Aorta (tissue), 5 donors: ENCODE measurements at regions not wholly inside any gene's neighbourhood (a gene's known extent, or its start where the extent isn't known, plus 50 kb on each side); places are given as distances from the start of the nearest gene placed in this dataset.
A peak's percentile ranks its signal among the peaks of the same experiment; 100 is the strongest.

Experiments used
- ATAC-seq: fragments of 200-7000 bp; cut with Tn5 transposase; one replicate; pipeline ENCODE4 v1.9.1; 2022; ENCODE audit warnings: moderate library complexity; ENCODE audit not compliant: low FRiP score
- DNase-seq, 2 donors: peaks; one replicate each; pipeline ENCODE4 v3.0.0-alpha.2; 2020
- H3K27ac ChIP-seq, 2 donors: one replicate each; pipeline ENCODE4 v1.5.1; 2013; ENCODE audit warnings: low read length in 2 of 2, mild to moderate bottlenecking in 2 of 2, moderate library complexity in 2 of 2, control low read depth in 1 of 2, inconsistent platforms in 1 of 2, low read depth in 1 of 2
- H3K27me3 ChIP-seq, 2 donors: one replicate each; pipeline ENCODE4 v1.6.1; 2013; ENCODE audit warnings: control low read depth in 1 of 2, low read length in 1 of 2, mild to moderate bottlenecking in 1 of 2, moderate library complexity in 1 of 2; ENCODE audit not compliant: insufficient read depth in 2 of 2, control insufficient read depth in 1 of 2
- H3K36me3 ChIP-seq, 2 donors: one replicate each; pipeline ENCODE4 v1.6.1; 2013; ENCODE audit warnings: control low read depth in 1 of 2, low read length in 1 of 2, mild to moderate bottlenecking in 1 of 2; ENCODE audit not compliant: insufficient read depth in 2 of 2, control insufficient read depth in 1 of 2
- H3K4me1 ChIP-seq, 2 donors: one replicate each; pipeline ENCODE4 v1.6.1; 2013; ENCODE audit warnings: low read length in 2 of 2, control low read depth in 1 of 2, mild to moderate bottlenecking in 1 of 2, moderate library complexity in 1 of 2; ENCODE audit not compliant: insufficient read depth in 2 of 2, control insufficient read depth in 1 of 2
- H3K4me3 ChIP-seq, 2 donors: one replicate each; pipeline ENCODE4 v1.5.1; 2013; ENCODE audit warnings: low read length in 2 of 2, control low read depth in 1 of 2, mild to moderate bottlenecking in 1 of 2
- H3K9me3 ChIP-seq: one replicate; pipeline ENCODE4 v1.6.1; 2013; ENCODE audit warnings: mild to moderate bottlenecking, low read length; ENCODE audit not compliant: control insufficient read depth
- WGBS, 2 donors: extraction: QIAGEN DNeasy Blood & Tissue Kit; methylation state at CpG; one replicate each; pipeline ENCODE4 v1.1.7; 2013; 5-methylcytosine and 5-hydroxymethylcytosine counted together
- intact Hi-C, 2 donors: fragments of 100-400 bp; cut with DNase I; formaldehyde crosslinking; loops; one replicate each; pipeline versions ENCODE4 v1.14.2 to v1.15.0; 2022
- donor health status: healthy with polysubstance abuse.
- donor health status: Bipolar disorder and iron deficiency.
- donor health status: DM: no; HTN: no; CAD: no.
- donor health status: DM: no; HTN: no; CAD: no.
- donor health status: DM: yes; HTN: yes; CAD: no.

- DNase-seq, result no peak
- ATAC-seq, result no peak
- WGBS, 2 donors, result 40 to 55% methylated on average over 2 of the region's 2 CpGs
- H3K27ac ChIP-seq, result no peak overlapping the region
- H3K4me3 ChIP-seq, result no peak overlapping the region
- H3K36me3 ChIP-seq, result no peaks in the 10 kb centered on the region
- intact Hi-C loops, result no loop called here
- peaks cover 1 to 6% of the 10 kb centered on the region in 2 donors for H3K4me1 ChIP-seq
- H3K9me3 ChIP-seq, result no peaks in the 10 kb centered on the region
- no peaks in the 10 kb centered on the region for H3K27me3 ChIP-seq
These were observed 391.2 kb downstream of the AEBP2 start for GRCh38 chr12:19830446-19830845.

DNA sequence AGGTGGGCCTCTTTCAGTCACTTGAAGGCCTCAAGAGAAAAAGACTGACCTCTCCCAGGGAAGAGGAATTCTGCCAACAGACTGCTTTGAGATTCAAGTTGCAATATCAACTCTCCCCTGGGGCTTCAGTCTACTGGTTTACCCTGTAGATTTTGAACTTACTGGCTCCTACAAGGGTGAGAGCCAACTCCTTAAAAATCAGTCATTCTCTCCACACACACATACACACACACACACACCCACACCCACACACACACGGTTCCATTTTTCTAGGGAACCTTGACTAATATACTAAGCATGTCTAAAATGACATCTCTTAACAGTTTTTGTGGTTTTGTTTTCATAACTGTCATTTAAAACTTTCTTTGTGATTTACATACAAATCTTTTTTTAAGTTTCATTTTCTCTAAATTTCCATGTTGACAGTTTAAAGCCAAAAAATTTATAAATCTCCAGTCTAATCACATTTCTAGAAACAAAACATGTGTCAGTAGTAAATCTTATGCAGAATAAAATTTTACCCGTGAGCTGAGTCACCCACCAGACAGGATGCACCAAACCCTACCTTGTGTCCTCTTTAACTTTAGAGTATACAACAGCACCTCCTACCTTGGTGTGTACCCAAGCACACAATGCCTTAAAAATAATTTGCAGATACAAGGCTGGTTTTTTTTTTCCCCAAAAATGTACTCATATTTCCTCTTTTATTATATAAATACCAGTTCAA, 394.6 kb downstream of the AEBP2 start:
- ATAC-seq, result peak; percentile 66
- Histone ChIP-seq H3K27ac (peak overlapping the region in 1 of 2 donors; percentile 50), H3K4me1 (peaks cover 1 to 6% of the 10 kb centered on the region in 2 donors), H3K27me3 (no peaks in the 10 kb centered on the region), H3K4me3 (no peak overlapping the region), H3K36me3 (peaks cover 0 to 2% of the 10 kb centered on the region in 2 donors), H3K9me3 (no peaks in the 10 kb centered on the region)
- 3 to 7% methylated on average over 2 of the region's 2 CpGs for WGBS, 2 donors
- intact Hi-C loops, result no loop called here
- no peak for DNase-seq

- ATAC-seq (no peak), DNase-seq (no peak)
- Histone ChIP-seq H3K27me3 (no peaks in the 10 kb centered on the region), H3K4me3 (no peak overlapping the region), H3K36me3 (peaks cover 0 to 2% of the 10 kb centered on the region in 2 donors), H3K4me1 (peaks cover 1 to 6% of the 10 kb centered on the region in 2 donors), H3K27ac (no peak overlapping the region), H3K9me3 (no peaks in the 10 kb centered on the region)
- intact Hi-C loops, result no loop called here
These were observed 395.3 kb downstream of the AEBP2 start for GRCh38 chr12:19834592-19834991.

DNA sequence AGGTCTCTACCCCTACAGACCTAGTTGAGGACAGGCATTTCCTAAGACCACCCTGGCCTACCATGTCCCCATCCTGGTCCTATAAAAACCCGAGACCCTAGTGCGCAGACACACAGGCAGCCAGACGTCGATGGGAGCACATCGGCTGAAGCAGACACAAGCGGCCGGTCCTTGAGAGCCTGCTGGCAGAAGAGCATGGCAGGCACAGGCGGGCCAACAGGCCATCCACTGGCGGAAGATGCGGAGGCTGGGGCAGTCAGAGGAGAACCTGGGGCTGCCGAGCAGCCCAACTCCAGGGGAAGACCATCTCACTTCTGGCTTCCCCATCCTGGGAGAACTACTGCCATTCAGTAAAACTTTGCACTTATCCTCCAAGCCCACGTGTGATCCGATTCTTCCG, 396.8 kb downstream of the AEBP2 start:
- no peak overlapping the region for H3K27ac ChIP-seq
- peaks cover 0 to 6% of the 10 kb centered on the region in 2 donors for H3K4me1 ChIP-seq
- DNase-seq, result peak in 1 of 2 donors; percentile 43
- 97 to 98% methylated on average over 14 of the region's 14 CpGs for WGBS, 2 donors
- peaks cover 0 to 2% of the 10 kb centered on the region in 2 donors for H3K36me3 ChIP-seq
- H3K9me3 ChIP-seq, result no peaks in the 10 kb centered on the region
- no peak for ATAC-seq
- H3K27me3 ChIP-seq, result no peaks in the 10 kb centered on the region
- intact Hi-C loops, result no loop called here
- H3K4me3 ChIP-seq, result no peak overlapping the region

GRCh38 chr12:19836456-19836855, 397.2 kb downstream of the AEBP2 start:
- WGBS, 2 donors, result 97 to 99% methylated on average over 9 of the region's 9 CpGs

GRCh38 chr12:19837543-19837942, 398.3 kb downstream of the AEBP2 start:
- Histone ChIP-seq H3K27ac (peak overlapping the region in 1 of 2 donors; percentile 7), H3K4me1 (peaks cover 0 to 6% of the 10 kb centered on the region in 2 donors), H3K27me3 (no peaks in the 10 kb centered on the region), H3K9me3 (no peaks in the 10 kb centered on the region), H3K36me3 (peaks cover 0 to 2% of the 10 kb centered on the region in 2 donors), H3K4me3 (no peak overlapping the region)
- ATAC-seq (no peak), DNase-seq (no peak)
- whole genome bisulfite sequencing, 2 donors, result 7 to 17% methylated on average over 3 of the region's 3 CpGs
- intact Hi-C loops, result no loop called here

More at GRCh38 chr12:19836456-19836855, 397.2 kb downstream of the AEBP2 start:
- DNase-seq (no peak), ATAC-seq (no peak)
- no peaks in the 10 kb centered on the region for H3K9me3 ChIP-seq
- intact Hi-C loops, result no loop called here
- no peak overlapping the region for H3K27ac ChIP-seq
- peaks cover 0 to 2% of the 10 kb centered on the region in 2 donors for H3K36me3 ChIP-seq
- H3K4me3 ChIP-seq, result no peak overlapping the region
- H3K27me3 ChIP-seq, result no peaks in the 10 kb centered on the region
- peaks cover 0 to 6% of the 10 kb centered on the region in 2 donors for H3K4me1 ChIP-seq

DNA sequence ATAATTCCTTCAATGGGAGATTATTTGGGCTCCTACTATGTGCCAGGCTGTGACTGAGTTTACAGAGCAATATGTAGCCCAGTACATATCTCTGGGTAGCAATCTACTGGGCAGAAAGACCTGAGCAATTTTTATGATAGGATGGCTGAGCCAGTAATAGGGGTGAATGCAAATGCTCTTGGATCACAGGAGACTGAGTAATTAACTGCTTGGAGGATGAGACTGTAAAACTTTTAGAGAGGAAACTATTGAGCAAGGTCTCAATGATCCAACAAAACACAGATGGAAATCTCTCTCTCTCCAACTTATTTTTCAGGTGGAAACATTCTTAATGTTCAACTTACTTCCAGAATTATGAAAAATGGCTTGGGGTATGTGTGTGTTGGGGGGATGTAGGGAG, 402.2 kb downstream of the AEBP2 start:
- peaks cover 0 to 11% of the 10 kb centered on the region in 2 donors for H3K4me1 ChIP-seq
- no peaks in the 10 kb centered on the region for H3K27me3 ChIP-seq
- DNase-seq, result no peak
- H3K9me3 ChIP-seq, result no peaks in the 10 kb centered on the region
- peak; percentile 59 for ATAC-seq
- H3K4me3 ChIP-seq, result no peak overlapping the region
- peaks cover 0 to 2% of the 10 kb centered on the region in 2 donors for H3K36me3 ChIP-seq
- intact Hi-C loops, result no loop called here
- no peak overlapping the region for H3K27ac ChIP-seq

DNA sequence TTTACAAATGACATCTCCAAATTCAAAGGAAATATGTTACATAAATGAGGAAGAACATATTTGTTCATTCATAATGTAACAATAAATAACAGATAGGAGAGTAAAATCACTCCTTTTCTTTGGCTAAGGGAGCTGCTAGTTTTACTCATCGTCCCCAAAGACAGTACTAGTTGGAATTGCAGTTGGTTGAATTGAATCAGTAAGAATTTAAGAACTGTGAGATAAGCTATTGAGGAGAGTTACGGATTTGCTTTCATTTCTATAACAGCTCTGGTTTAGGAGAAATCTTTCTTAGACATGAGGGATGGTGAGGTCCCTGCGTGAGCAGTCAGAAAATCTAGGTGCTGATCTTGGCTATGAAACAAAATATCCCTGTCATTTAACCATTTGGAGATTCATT, 402.8 kb downstream of the AEBP2 start:
- DNase-seq (no peak), ATAC-seq (peak; percentile 61)
- Histone ChIP-seq H3K9me3 (no peaks in the 10 kb centered on the region), H3K4me3 (peak overlapping the region in 1 of 2 donors; percentile 69), H3K27ac (no peak overlapping the region), H3K27me3 (no peaks in the 10 kb centered on the region), H3K36me3 (peaks cover 0 to 2% of the 10 kb centered on the region in 2 donors), H3K4me1 (peaks cover 0 to 11% of the 10 kb centered on the region in 2 donors)
- WGBS, 2 donors, result 5 to 6% methylated on average over 3 of the region's 3 CpGs
- intact Hi-C loops, result no loop called here

- ATAC-seq, result no peak
- WGBS, 2 donors, result 85 to 100% methylated on average over 1 of the region's 1 CpG
- H3K4me1 ChIP-seq, result peaks cover 0 to 12% of the 10 kb centered on the region in 2 donors
These were observed 404.9 kb downstream of the AEBP2 start for GRCh38 chr12:19844224-19844623.

More at GRCh38 chr12:19844224-19844623, 404.9 kb downstream of the AEBP2 start:
- intact Hi-C loops, result no loop called here
- H3K9me3 ChIP-seq, result no peaks in the 10 kb centered on the region
- no peak overlapping the region for H3K4me3 ChIP-seq
- H3K27ac ChIP-seq, result peak overlapping the region in 1 of 2 donors; percentile 44
- H3K27me3 ChIP-seq, result no peaks in the 10 kb centered on the region
- H3K36me3 ChIP-seq, result no peaks in the 10 kb centered on the region
- no peak for DNase-seq
